D341Med (cell line): ENCODE measurements at regions not wholly inside any gene's neighbourhood (a gene's known extent, or its start where the extent isn't known, plus 50 kb on each side); places are given as distances from the start of the nearest gene placed in this dataset.

Source experiments
- DNase-seq: peaks from one replicate; pipeline ENCODE4 v3.0.0; 2012; ENCODE audit warnings: low spot score

DNA sequence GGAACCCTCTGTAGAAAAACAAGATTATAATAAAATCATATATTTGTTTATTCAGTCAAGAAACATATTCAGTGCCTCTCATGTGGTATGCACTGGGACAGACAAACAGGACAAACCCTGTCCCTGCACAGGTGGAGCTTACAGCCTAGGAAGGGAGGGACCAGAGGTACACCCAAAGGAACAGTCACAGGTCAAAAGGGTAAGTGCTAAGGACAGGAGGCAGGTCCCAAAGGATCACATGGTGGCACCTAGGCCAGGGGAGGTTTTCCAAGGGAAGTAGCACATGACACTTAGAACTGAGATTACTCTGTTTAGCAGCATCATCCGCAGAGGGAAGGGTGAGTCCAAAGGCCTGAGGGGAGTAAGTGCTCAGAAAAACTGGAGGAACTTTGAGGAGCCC is 254.4 kb upstream of the ARRDC4 start:
- no peak for DNase-seq

DNA sequence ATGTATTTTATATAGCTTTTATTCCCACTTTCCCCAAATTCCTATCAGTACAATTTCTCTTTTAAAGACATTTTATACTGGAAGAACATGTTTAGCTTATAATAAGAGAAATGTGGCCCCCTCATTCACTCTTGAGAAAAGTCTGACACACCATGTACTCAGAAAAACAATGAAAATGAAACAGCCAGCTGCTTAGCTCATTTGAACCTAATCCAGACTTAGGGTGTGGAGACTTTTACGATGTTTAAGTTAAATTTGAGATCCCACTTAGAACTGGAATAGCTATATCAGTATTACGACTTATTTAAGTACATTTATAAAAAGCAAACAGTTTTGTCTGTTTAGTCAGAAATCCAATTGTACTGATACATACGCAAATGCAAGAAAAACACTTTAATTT is 252.3 kb upstream of the ARRDC4 start:
- DNase-seq: no peak

DNA sequence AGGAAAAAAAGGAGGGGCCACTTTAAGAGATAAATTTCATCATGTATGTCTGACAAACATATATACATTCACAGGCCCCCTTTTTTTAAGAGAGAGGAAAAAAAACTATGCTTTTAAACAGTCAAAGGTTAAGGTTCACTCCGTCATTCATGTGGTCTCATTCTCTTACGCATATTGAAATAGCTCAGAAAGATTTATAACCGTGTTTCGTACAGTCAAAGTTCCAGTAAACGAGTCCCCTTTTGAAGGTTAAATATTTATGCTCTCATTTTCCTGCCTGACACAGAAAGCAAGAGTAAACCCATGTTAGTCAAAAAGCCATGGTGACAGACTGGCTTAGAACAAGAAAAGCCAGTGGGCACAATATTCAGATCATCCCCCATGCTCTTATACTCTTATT is 248.0 kb upstream of the ARRDC4 start:
- no peak for DNase-seq

DNA sequence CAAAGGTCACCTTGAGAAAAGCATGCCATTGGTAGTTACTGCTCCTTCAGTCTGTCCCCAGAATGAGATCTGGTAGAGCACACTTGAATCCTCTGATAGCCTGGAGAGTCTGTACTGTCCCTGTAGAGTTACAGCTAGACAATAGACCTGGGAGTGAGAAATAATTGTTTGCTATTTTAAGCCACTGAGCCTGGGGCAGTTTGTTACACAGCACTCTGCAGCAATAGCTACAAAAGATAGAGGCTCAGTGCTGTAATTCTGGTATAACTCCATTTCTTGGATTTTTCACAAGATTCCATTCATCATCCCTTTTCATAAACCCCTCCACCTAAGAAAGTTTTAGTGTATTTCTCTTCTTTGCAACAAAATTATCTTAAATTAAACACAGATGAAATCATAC is 242.7 kb upstream of the ARRDC4 start:
- no peak for DNase-seq

DNA sequence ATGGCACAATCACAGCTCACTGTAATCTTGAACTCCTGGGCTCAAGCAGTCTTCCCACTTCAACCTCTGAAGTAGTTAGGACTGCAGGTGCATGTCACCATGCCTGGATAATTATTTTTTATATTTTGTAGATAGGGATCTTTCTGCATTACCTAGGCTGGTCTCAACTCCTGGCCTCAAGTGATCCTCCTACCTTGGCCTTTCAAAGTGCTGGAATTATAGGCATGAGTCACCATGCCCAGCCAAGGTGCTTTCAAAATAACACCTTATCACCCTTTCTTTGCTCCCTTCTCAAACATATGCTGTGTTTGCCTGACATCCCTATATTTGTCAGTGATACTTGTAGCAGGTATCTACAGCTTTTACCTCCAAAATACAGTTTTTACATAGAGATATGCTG is 242.0 kb upstream of the ARRDC4 start:
- DNase-seq: no peak

DNA sequence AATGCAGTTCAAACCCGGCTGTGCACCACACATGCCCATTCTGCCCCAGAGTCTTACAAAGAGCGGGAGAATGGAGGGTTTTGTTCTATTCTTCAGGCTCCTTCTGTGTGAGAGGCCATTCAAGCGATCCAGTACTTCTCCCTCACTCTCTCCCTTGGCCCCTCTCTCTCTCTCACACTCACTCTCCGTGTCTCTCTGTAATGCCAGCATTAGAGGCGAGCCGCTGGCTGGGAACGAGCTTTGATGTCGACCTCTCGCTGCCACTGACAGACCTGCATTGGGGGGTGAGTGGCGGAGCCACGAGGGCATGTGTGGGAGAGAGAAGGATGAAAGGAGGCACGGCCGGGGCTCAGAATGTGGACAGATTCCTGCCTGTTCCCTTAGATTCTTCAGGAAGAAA is 231.7 kb upstream of the ARRDC4 start:
- no peak for DNase-seq

DNA sequence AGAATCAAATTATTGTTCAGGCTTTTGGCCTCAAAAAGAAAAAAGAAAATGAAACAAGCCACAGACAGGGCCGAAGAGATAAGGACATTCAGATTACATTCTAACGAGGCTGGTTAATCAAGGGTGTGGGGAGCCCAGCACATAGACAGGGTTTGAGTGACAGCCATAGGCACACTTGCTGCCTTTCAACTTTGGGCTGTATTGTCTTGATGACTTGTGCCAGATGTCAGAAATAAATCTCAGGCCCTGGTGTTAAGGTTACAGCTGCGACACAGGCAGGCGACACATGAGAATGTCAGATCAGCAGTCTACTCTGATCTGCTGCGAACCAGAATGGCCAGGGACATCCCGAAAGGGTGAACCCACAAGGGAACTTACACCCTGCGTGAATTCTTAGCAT is 231.2 kb upstream of the ARRDC4 start:
- DNase-seq: no peak

DNA sequence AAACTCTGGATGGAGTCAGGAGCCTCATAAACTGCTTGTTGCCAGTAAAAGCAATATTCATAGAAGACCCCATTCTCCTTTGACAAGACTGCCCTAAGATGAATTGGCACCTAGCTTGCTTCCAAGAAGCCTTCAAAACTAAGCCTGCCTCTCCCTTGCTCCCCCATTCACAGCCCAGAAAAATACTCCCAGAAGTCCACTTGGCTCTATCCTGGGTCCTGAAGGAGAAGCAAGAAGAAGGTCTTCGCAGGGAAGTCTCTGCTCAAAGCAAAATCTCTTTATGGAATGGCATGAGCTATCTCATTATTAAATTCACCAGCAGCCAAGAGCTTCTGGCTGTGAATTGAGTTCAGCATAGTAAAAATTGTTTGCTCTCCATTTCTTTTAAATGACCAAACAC is 230.2 kb upstream of the ARRDC4 start:
- no peak for DNase-seq

DNA sequence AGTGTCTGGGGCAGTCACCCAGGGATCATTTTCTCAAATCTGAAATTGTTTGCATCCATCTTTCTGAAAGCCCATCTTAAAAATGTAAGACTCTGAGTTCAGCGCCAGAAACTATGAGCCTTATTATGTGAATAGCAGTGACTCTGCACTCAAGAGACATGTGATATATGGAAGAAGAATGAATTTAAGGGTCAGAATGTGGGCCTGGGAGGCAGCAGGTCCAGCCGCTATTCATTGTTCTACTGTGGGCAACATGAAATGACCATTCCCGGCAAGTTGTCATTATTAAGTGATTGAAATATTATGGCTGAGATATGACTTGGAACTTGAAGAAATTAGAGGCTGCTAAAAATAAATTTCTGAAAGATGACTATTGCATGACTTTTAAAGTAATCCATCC is 228.6 kb upstream of the ARRDC4 start:
- DNase-seq: no peak

DNA sequence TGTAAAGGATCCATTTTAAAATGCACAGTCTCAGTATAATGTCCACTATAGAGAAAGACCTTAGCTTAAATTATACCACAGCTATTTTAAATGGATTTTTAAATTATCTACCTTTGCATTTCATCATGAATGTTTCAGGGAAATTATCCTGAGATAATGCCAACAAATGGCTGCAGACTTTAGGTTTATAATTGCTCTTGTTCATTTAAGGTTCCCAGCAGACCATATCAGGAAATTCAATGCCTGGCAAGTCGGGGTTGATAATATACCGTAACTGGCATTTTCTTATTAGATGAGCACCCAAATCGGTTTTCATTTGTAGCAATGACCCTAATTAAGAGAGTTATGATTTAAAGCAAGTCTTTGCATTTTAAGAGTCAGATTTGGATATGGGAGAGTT is 227.1 kb upstream of the ARRDC4 start:
- DNase-seq: no peak

DNA sequence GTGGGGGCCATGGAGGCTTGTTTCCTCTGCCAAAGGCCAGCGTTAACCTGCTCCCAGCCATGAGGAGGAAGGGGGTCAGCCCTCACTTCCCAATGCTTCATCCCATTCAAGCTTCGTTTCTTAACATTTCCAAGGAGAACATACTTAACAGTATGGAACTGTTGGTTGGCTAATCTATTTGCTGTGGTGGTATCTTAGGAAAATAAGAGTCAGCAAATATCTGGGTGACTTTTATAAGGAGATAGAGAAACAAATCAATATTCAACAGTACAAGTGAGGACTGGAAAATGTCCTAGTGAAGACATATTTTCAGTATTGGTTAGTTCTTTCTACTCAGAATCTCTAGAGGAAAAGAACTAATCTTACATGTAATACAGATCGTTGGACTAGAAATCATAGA is 223.8 kb upstream of the ARRDC4 start:
- DNase-seq: no peak

DNA sequence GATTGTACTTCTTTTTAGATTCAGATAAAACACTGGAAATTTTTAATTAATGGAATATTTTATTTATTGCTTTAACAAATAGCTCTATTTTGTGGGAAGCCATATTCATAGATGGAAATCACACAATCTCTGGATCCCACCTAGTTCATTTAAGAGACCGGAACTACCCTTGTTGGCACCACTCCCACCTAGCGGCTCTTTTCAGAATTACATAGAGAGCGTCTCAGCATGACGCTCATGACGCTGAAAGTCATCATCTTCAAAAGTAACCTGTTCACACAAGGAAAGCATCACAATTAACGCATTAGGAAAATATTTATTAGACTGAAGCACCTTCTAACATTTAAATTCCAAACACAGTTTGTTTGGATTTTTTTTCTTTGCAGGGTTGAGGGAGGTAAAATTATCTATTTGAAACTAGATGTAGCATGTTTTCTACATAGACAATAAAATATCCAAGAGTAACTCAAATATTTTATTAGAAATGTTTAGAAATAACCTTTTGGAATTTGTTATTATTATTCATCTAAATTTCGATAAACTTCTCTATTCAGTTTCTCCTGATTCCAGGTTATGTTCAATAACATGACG is 214.9 kb upstream of the ARRDC4 start:
- DNase-seq: peak; percentile 51

DNA sequence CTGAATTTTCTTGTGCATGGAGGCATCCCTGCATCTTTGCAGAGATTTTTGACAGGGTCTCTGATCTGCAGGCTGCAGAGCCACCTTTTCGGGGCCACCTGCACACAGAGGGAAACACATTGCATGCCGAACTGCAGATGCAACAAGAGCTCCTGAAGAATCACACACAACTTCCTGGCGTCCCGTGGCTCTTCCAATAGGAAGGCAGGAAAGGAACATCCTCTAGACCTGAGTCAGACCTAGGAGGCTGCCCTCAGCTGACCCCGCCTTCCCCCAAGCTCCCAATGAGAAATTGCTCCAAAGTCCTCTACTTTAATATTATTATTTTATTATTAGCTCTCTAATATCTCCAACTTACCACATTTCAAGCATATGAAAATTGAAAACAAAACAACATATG is 213.2 kb upstream of the ARRDC4 start:
- no peak for DNase-seq

DNA sequence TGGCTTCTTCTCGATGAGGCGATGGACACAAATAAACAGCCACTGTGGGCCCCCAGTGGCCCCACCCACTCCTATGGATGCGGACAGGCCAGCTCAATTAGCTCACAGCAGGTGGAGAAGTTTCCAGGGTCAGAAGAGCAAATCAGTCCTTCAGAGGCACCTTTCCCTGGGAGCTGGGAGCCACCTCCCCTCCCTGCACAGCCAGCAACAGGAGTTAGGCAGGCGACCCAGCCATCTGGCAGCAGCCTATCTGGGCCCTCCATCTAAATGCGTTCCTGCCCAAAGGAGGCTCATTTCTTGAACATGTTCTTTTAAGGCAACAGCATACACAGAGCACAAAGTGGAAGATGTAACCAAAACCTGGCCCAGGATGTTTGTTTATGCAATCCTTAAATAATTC is 211.9 kb upstream of the ARRDC4 start:
- no peak for DNase-seq

DNA sequence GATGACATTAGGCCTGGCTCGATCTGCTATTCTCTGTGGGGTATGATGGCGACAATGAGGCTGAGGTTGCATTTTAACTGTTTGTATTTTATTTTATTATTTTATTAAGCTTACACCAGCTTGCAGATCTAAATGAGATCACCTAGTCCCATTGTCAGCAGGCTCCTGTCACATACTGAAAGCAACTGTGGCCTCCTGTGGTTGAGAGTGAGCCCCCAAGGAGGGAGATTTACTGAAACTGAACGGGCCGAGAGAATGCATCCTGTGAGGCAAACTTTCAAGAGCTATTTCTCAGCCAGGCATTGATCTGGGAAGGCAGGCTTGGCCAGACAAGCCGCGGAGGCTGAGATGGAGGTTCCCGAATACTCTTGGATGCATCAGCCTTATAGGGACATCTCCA is 210.4 kb upstream of the ARRDC4 start:
- no peak for DNase-seq

DNA sequence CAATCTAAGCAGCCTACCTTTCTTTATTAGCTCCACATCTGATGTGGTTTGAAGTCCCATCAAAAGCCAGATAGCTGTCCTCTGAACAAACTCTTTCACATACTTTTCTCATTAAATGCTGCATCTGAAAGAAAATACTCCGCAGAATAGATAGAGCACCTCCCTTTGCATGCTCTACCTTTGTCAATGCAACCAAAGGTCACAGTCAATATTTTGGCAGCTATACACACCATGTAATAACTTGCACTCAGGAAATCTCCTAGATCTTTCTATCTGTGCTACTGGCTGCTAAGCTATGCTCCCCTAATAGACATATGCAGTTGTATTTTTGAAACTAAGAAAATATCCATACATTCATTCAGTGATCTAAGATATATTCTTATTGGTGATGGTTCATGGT is 204.8 kb upstream of the ARRDC4 start:
- DNase-seq: no peak

DNA sequence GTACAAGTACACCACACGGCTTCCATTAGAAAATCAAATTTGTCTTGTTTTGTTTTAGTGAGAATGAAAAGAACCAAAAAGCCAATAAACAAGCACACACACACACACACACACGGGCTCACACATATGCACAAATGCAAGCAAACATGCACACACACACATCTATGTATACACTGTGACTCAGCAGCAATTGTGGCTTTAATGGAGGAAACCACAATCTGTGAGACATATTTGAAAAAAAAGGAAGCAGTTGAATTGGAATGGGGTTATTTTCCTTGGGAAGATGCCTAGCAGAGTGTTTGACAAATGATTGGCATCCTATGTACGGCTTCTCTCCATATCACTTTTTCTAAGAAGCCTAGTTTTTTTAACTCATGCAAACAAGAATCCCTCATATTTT is 201.1 kb upstream of the ARRDC4 start:
- DNase-seq: no peak

DNA sequence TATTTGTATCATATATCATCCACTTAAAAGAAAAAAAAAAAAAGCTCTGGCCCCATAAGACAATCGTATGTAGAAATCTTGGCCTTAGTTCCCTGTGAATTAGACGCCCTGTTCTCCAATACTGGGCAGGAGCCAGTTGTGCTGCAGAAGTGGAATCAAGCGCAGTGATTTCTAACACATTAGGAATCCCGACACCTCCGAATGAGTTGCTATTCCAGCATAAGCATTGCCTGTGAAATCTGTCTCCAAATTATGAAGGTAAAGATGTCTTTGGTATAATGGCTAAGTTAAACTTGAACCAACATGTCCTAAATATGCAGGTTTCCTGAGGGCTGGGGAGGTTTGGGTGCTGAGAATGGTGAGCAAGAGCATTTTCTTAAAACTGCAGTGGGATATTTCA is 199.4 kb upstream of the ARRDC4 start:
- DNase-seq: no peak

DNA sequence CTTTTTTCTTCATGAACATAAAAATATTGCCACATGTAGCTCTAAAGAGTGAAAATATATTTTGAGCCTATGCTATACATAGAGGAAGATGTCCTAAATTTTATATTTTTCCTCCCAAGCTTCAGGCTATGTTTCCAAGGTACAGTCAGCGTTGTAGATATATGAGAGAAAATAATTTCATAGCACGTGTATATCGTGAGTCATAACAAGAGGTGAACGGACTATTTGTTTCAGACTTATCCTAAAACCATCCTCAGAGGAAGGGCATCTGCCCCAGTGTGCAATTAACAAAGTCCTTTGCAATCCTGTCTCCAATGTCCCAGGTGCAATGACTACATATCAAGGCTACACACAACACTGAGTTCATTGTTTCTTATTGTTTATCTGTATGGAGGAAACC is 177.3 kb upstream of the ARRDC4 start:
- no peak for DNase-seq

DNA sequence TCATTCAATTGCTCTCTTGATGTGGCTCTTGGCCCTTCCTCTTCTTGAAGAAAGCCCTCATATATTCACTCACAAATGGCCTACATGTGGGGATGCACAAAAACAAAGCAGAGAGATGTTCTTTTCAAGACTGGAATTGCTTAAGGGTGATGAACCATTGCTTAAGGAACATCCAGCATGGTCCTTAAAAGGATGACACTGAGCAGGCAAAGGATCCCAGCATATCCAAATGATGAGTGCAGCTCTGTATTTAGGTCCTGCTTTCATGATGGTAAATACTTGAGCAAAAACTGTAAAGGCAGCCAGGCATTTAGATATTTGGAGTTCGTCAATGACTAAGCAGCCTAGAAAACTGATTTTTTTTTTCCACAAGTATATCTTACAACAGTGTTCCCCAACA is 173.8 kb upstream of the ARRDC4 start:
- DNase-seq: no peak

DNA sequence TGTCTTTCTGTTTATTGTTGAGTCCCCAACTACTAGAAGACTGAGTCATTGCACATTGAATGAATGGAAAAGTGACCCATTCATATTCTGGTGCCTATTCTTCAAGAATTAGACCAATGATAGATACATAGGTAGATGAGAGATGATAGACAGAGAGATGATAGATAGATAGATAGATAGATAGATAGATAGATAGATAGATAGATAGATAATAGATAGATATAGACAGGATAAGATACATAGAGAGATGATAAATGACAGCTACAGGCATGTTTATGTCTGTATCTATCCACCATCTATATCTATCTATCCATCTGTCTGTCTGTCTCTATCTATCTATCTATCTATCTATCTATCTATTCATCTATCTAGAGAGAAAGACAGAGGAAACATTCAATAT is 170.3 kb upstream of the ARRDC4 start:
- DNase-seq: no peak

DNA sequence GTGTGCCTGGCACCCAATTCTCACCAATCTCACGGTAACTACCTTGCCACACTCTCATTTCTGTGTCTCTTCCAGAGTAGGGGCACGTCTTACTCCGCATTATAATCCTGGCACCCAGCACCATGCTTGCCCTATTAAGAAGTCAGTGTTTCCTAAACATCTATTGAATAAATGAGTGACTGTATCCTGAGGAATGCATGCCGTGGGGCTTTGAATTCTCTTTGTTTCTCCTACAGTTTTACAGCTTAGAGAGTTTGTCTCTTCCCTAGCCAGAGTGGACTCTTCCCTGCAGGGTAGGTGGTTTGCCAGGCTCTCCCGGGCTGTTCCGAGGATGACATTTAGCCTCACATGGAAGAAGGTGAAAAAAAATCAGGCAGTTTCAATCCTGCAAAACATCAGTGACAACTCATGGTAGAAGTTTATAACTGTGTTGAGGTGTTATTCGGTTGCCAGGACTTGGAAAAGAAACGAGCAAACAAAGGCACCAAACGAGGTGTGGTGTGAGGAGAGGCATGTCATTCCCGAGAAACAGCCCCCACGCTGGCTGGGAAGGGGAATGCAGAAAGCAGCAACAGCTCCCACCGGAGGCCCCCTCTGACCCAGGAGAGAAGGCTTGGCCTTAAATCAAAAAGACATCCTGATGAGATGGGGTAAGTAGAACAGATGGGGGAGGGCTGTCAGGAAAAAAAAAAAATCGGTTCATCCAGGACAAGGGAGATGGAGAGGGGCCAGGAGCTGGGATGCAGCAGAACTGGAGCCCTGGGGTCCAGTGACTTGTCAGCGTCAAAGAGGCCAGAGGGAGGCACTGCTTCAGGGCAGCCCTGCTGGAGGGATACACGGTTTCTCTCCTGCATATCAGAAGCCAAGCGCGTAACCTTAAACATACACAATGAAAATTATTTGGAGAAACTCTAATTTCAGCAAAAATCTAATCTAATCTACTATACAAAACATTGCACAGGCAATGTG is 168.4 kb upstream of the ARRDC4 start:
- DNase-seq: no peak

DNA sequence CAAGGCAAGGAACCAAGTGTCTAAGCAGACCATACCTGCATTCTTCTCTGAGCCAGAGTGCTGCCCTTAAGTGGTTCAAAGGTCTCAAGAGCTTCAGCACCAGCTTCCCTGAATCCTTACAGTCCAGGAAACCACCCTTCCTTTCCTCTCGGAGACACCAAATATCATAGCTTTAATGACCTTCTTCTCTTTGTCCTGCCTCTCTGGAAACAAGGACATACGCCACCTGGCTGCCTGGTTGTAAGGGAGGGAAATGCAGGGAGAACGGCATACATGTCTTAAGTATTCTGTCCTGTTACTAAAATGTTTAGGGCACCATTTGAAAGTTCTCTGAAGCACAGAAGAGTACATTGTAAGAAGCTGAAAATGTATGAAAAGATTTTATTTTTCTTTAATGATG is 155.6 kb upstream of the ARRDC4 start:
- no peak for DNase-seq

DNA sequence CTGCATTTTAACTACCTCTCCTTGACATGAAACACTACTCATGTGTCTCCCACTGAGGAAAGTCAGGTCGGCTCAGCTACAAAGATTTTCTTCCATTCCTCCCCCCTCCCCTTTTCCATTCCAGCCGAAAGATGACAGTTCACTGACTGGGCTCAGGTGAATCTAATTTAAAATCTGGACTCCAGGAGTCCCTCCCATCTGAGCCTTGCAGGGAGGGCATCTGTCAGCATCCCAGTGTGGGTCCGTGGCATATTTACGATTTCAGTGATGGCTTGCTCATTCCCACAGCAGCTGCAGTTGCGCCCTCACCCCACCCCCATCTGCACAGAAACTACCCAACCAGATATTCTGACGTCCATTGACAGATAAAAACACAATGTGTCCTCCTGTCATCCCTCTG is 153.7 kb upstream of the ARRDC4 start:
- DNase-seq: no peak
